ENCODE measurements at regions not wholly inside any gene's neighbourhood (a gene's known extent, or its start where the extent isn't known, plus 50 kb on each side); places are given as distances from the start of the nearest gene placed in this dataset.
"Not testable (repeated sequence)": the region's sequence is repeated elsewhere in the genome, so short reads cannot be mapped to it uniquely, and the experiment has no call there.

- no peak for DNase-seq (ENCODE audit: low spot score)
Observed at GRCh38 chr13:91219201-91219600, 128.3 kb upstream of the MIR17HG start.

- DNase-seq (ENCODE audit: low spot score): no peak
Observed at GRCh38 chr13:91220872-91221271, 126.6 kb upstream of the MIR17HG start.

- no peak for DNase-seq (ENCODE audit: low spot score)
Observed at GRCh38 chr13:91228108-91228507, 119.4 kb upstream of the MIR17HG start.

GRCh38 chr13:91228940-91229339 is 118.5 kb upstream of the MIR17HG start:
- no peak for DNase-seq (ENCODE audit: low spot score)

GRCh38 chr13:91232716-91233115 is 114.8 kb upstream of the MIR17HG start:
- no peak for DNase-seq (ENCODE audit: low spot score)

- no peak for DNase-seq (ENCODE audit: low spot score)
Observed at GRCh38 chr13:91233291-91233690, 114.2 kb upstream of the MIR17HG start.

- DNase-seq (ENCODE audit: low spot score): no peak
Observed at GRCh38 chr13:91236182-91236581, 111.3 kb upstream of the MIR17HG start.

- DNase-seq (ENCODE audit: low spot score): no peak
Observed at GRCh38 chr13:91236921-91237320, 110.6 kb upstream of the MIR17HG start.

- no peak for DNase-seq (ENCODE audit: low spot score)
Observed at GRCh38 chr13:91238036-91238435, 109.5 kb upstream of the MIR17HG start.

- no peak for DNase-seq (ENCODE audit: low spot score)
Observed at GRCh38 chr13:91240341-91240740, 107.1 kb upstream of the MIR17HG start.

- DNase-seq (ENCODE audit: low spot score): no peak
Observed at GRCh38 chr13:91241221-91241933, 106.1 kb upstream of the MIR17HG start.

GRCh38 chr13:91242652-91243051 is 104.8 kb upstream of the MIR17HG start:
- no peak for DNase-seq (ENCODE audit: low spot score)

GRCh38 chr13:91245288-91245687 is 102.2 kb upstream of the MIR17HG start:
- no peak for DNase-seq (ENCODE audit: low spot score)

GRCh38 chr13:91247768-91248167 is 99.7 kb upstream of the MIR17HG start:
- no peak for DNase-seq (ENCODE audit: low spot score)

- no peak for DNase-seq (ENCODE audit: low spot score)
Observed at GRCh38 chr13:91248249-91248648, 99.2 kb upstream of the MIR17HG start.

- DNase-seq (ENCODE audit: low spot score): no peak
Observed at GRCh38 chr13:91249370-91249769, 98.1 kb upstream of the MIR17HG start.

GRCh38 chr13:91249861-91250260 is 97.6 kb upstream of the MIR17HG start:
- no peak for DNase-seq (ENCODE audit: low spot score)

- not testable (repeated sequence) for DNase-seq (ENCODE audit: low spot score)
Observed at GRCh38 chr13:91251573-91251972, 95.9 kb upstream of the MIR17HG start.

- DNase-seq (ENCODE audit: low spot score): no peak
Observed at GRCh38 chr13:91264484-91264883, 83.0 kb upstream of the MIR17HG start.

GRCh38 chr13:91269237-91269636 is 78.2 kb upstream of the MIR17HG start:
- no peak for DNase-seq (ENCODE audit: low spot score)

- no peak for DNase-seq (ENCODE audit: low spot score)
Observed at GRCh38 chr13:91270031-91270430, 77.5 kb upstream of the MIR17HG start.

GRCh38 chr13:91272235-91272777 is 75.2 kb upstream of the MIR17HG start:
- DNase-seq (ENCODE audit: low spot score): no peak

- DNase-seq (ENCODE audit: low spot score): no peak
Observed at GRCh38 chr13:91273675-91274074, 73.8 kb upstream of the MIR17HG start.
